ENCODE measurements at regions not wholly inside any gene's neighbourhood (a gene's known extent, or its start where the extent isn't known, plus 50 kb on each side); places are given as distances from the start of the nearest gene placed in this dataset.

DNA sequence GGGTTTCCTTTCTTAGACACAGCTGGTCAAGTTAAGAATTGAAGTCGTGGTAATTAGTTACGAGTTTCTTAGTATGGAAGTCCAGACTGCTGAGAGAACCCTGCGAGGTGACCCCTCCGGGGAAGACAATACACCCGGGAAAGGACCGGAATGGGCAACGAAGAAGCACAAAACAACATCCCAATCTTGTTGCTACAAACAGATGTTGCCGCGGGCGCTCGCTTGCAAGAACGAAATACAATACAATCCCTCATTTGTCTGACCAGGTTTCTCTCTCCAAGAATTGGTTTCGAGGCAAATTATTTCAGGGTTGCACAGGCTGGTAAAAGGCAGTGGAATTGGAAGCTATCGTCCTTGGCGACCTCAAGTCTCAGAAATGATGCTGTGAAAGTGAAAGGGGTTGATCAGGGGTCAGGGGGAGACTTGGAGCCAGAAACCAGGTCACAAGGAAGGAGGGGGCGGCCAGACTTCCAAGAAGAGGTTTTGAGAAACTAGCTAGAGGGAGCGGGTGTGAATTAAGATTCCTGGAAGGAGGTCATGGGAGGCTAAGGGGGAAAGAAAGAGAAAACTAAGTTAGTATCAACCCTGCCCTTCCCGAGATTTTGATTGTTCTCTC, 401.9 kb downstream of the HRH4 start:
- Histone ChIP-seq H3K23ac (ENCODE audit: insufficient read length, low read depth, low read length) (no peak overlapping the region), H3K27me3 (ENCODE audit: insufficient read depth, low read length) (no peaks in the 10 kb centered on the region), H2AFZ (ENCODE audit: low read length) (no peak overlapping the region), H3K23me2 (ENCODE audit: insufficient read length, low read depth, low read length, poor library complexity, severe bottlenecking) (no peaks in the 10 kb centered on the region), H4K8ac (replicated peaks; ENCODE audit: insufficient read length, low read depth, low read length) (no peak overlapping the region), H3K4me1 (ENCODE audit: insufficient read depth, low read length) (peaks cover 2% of the 10 kb centered on the region; the same call in 1 of the 2 replicates), H2BK15ac (ENCODE audit: low read depth, low read length) (no peak overlapping the region), H3K18ac (ENCODE audit: insufficient read length, low read depth, low read length) (no peak overlapping the region), H2AK5ac (ENCODE audit: insufficient read length, low read length) (no peak overlapping the region), H3K79me2 (ENCODE audit: insufficient read depth, low read length) (no peaks in the 10 kb centered on the region), H3K27ac (ENCODE audit: insufficient read length, low read depth, low read length) (no peak overlapping the region), H3T11ph (ENCODE audit: low read length) (no peak overlapping the region), H3K56ac (ENCODE audit: insufficient read length, low read depth, low read length) (no peak overlapping the region), H2BK20ac (ENCODE audit: low read depth, low read length, poor library complexity, severe bottlenecking) (no peak overlapping the region), H2BK5ac (ENCODE audit: insufficient read length, low read length) (no peak overlapping the region), H3K4ac (ENCODE audit: low read depth, low read length) (no peak overlapping the region), H3K14ac (ENCODE audit: insufficient read depth, low read length) (no peak overlapping the region), H4K5ac (ENCODE audit: insufficient read length, low read depth, low read length) (no peak overlapping the region), H3K79me1 (ENCODE audit: insufficient read depth, low read depth, low read length, poor library complexity, severe bottlenecking) (no peaks in the 10 kb centered on the region), H2BK12ac (ENCODE audit: insufficient read length, low read depth, low read length) (no peak overlapping the region), H3K9ac (ENCODE audit: extremely low read depth, insufficient read length, low read length) (no peak overlapping the region), H3K4me2 (ENCODE audit: insufficient read depth, insufficient read length, low read length) (no peak overlapping the region), H4K91ac (ENCODE audit: insufficient read length, low read depth, low read length) (no peak overlapping the region), H2BK120ac (ENCODE audit: low read depth, low read length, poor library complexity, severe bottlenecking) (no peak overlapping the region), H3K9me3 (ENCODE audit: control insufficient read depth, low read depth, low read length) (no peaks in the 10 kb centered on the region), H4K20me1 (ENCODE audit: control insufficient read depth, insufficient read depth, insufficient read length) (no peaks in the 10 kb centered on the region)
- no peaks in the 10 kb centered on the region for H3K9me3 Mint-ChIP-seq
- WGBS (ENCODE audit: extremely low coverage, insufficient read length, low lambda C conversion rate), result no CpG with 5 or more reads among the region's 18 CpGs
- peak; percentile 37 for DNase-seq
- peaks cover 31 to 42% of the 10 kb centered on the region in 2 experiments for H3K4me1 Mint-ChIP-seq
- peak overlapping the region; percentile 31 to 98 (median 62); a peak in 6 of 7 replicates for H3K27ac Mint-ChIP-seq
- TF ChIP-seq, protein P1, sequence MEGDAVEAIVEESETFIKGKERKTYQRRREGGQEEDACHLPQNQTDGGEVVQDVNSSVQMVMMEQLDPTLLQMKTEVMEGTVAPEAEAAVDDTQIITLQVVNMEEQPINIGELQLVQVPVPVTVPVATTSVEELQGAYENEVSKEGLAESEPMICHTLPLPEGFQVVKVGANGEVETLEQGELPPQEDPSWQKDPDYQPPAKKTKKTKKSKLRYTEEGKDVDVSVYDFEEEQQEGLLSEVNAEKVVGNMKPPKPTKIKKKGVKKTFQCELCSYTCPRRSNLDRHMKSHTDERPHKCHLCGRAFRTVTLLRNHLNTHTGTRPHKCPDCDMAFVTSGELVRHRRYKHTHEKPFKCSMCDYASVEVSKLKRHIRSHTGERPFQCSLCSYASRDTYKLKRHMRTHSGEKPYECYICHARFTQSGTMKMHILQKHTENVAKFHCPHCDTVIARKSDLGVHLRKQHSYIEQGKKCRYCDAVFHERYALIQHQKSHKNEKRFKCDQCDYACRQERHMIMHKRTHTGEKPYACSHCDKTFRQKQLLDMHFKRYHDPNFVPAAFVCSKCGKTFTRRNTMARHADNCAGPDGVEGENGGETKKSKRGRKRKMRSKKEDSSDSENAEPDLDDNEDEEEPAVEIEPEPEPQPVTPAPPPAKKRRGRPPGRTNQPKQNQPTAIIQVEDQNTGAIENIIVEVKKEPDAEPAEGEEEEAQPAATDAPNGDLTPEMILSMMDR (conservative IDR thresholded peaks at IDR 0.05), result no peak
- no peaks in the 10 kb centered on the region for H3K36me3 Mint-ChIP-seq (ENCODE audit: insufficient read depth in 1 of 3, low read depth in 3 of 3)
- peak overlapping the region; percentile 10 to 58 for H3K4me3 Mint-ChIP-seq
- H3K27me3 Mint-ChIP-seq (ENCODE audit: low read depth), result peaks cover 2% of the 10 kb centered on the region; the same call in 1 of the 2 replicates
